Vagina (tissue), 2 donors: ENCODE measurements at regions not wholly inside any gene's neighbourhood (a gene's known extent, or its start where the extent isn't known, plus 50 kb on each side); places are given as distances from the start of the nearest gene placed in this dataset.

Source experiments
- CTCF ChIP-seq, 3 experiments: fragments of 450-650 bp in 2 of 3; fragments of 200-600 bp in 1 of 3; sonication (generic) in 1 of 3; IDR thresholded peaks; one replicate each; pipeline ENCODE4 v1.5.1; 2017 to 2019; ENCODE audit warnings: antibody characterized with exemption in 3 of 3, mild to moderate bottlenecking in 2 of 3, moderate library complexity in 2 of 3
- POLR2A ChIP-seq, 2 donors: fragments of 450-650 bp; IDR thresholded peaks; one replicate each; pipeline ENCODE4 v1.6.1; 2017; ENCODE audit warnings: antibody characterized with exemption in 2 of 2, mild to moderate bottlenecking in 2 of 2, moderate library complexity in 2 of 2

- no peak for TF ChIP-seq CTCF (IDR thresholded peaks at IDR 0.05)
- no peak for TF ChIP-seq POLR2A (IDR thresholded peaks at IDR 0.05)
Observed at GRCh38 chr12:45665941-45666340, 63.6 kb upstream of the ARID2 start.
